Skeletal muscle cell (primary cell): ENCODE measurements at regions not wholly inside any gene's neighbourhood (a gene's known extent, or its start where the extent isn't known, plus 50 kb on each side); places are given as distances from the start of the nearest gene placed in this dataset.

ENCODE experiments used
- DNase-seq: peaks from one replicate; pipeline ENCODE4 v3.0.0-alpha.2; 2010; ENCODE audit warnings: low read depth
- H3K4me3 ChIP-seq: 2 replicates; pipeline ENCODE4 v1.5.1; 2011; ENCODE audit warnings: low read depth, mild to moderate bottlenecking, control low read depth, low read length, moderate library complexity

DNA sequence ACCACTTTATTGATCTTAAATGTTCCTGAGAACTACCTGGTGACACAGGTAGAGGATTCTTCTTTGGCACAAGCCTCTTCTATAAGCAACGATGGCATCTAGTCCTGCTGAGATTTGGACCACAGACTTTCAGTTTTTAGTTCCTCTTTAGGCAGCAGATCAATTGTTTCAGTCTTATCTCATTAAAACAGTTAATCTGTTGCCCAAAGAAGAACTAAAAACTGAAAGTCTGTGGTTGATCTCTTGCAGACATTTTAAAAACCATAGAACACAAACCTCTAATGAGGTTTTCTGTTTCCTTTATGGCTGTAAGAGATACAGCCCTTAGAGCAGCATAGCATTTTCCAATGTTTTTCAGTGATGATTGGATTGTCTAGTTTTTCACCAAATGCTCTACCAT is 480.9 kb downstream of the MTRR start:
- H3K4me3 ChIP-seq, result no peak overlapping the region
- no peak for DNase-seq

DNA sequence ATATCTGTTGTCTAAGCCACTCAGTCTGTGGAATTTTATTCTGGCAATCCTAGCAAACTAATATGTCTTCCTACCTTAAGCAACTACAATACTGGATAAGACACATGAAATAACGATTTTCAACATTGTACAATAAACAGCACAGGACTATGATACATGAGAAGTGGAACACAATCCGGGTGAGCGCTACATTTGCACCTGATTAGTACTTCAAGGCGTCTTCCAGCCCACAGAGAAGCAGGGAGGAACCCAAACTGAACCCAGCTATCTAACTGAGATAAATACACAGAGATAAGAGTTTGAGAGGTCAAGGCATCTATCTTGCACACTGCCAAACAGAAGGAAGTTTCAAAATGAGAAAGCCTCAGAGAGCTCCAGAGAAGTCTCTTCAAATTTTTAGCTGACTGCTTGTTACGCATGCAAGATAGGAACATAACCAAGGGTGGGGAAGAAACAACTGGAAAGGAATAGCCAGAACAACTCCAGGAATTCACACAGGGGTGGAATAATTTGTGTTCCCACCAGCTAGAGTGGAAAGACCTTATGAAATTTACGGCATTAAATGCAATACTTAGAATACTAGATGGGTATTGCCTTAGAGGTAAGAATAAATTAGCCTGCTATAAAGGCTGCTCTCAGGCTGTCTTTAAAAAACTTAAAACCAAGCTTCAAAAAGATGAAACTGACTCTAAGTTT is 481.8 kb downstream of the MTRR start:
- no peak for DNase-seq
- H3K4me3 ChIP-seq, result no peak overlapping the region

DNA sequence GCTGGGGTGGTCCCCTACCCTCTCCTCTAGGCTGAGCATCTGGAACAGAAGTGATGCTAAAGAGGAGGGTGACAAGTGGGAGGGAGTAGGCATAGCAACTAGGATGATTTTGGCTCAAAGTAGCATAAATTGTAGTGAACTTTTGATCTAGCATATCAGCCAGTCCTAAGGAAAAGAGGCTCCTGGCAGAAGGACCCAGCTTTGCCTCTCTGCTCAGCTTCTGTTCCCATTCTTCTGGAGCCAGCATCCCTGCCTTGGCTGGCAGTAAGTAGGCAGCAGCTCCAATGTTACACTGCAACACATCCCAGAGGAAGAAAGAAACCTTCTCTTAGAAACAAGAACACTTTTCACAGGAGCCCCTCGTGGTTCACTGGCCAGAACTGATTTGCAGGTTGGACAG is 487.0 kb downstream of the MTRR start:
- no peak for DNase-seq
- no peak overlapping the region for H3K4me3 ChIP-seq

DNA sequence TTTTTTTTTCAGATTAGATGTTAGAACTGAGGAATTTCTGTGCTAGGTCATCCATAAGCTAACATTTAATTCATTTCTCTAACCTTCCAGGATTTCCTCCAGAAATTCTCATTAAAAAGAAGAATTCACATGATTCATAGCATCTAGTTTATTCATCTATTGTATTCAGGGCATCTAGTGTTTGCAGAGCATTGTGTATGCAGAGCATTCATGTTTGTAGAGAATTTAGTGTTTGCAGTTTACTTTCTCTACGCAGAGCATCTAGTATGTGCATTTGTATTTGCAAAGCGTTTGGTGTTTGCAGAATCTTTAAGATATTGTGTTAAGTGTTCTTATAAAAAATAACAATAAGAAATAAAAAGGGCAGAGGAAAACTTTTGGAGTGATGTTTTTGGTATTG is 491.1 kb downstream of the MTRR start:
- no peak overlapping the region for H3K4me3 ChIP-seq
- DNase-seq, result no peak

DNA sequence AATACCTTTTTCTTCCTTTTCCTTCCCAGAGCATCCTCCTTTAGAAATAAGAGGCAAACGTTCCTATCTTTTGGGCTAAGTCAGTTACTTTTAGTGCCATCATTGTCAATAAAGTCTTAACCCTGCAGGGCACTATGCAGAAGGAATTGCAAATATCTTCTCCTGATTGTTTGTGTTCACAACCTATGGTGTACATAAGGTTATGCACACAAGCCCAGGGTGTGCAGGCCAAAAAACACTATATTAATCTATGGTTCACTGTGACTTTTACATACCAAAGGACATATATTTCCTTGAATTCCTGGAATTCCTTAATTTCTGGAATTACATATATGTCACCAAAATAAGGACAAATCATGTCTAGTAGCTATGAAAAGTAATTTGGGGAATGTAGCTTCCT is 493.5 kb downstream of the MTRR start:
- no peak overlapping the region for H3K4me3 ChIP-seq
- no peak for DNase-seq

DNA sequence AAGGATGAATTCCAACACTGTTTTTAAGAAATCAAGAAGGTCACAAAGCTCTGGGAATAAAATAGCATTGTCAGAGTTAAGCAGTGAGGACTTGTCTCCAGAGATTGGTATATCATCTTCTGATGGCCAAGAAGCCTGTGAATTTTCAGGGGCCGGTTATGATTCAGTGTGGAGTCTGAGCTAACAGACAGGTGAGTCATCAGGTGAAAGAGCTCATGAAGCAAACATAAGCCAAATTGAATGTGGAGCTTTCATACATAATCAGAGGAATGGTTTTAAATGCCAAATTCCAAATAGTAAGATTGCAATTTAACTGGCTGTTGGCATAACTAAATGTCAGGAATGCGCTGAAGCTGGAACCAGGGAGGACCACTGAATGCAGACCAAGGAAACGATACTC is 494.2 kb downstream of the MTRR start:
- DNase-seq, result no peak
- H3K4me3 ChIP-seq, result no peak overlapping the region

DNA sequence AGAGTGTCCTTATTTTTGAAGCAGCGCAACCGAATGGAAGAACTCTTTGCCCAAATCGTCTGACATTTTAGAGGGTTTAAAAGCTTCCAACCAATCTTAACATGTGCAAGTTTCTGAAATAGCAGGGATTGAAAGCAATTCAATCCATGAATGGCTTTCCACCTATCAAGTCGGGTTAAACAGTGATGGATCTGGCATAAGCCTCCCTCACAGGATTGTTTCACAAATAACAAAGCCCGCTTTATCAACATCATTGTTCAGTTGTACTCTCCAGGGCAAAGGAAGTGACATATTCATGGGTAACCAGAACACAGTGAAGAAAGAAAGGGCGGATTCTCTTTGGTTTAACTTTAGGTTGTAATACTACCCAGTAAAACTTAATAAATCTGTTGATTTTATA is 497.3 kb downstream of the MTRR start:
- no peak for DNase-seq
- H3K4me3 ChIP-seq, result no peak overlapping the region

DNA sequence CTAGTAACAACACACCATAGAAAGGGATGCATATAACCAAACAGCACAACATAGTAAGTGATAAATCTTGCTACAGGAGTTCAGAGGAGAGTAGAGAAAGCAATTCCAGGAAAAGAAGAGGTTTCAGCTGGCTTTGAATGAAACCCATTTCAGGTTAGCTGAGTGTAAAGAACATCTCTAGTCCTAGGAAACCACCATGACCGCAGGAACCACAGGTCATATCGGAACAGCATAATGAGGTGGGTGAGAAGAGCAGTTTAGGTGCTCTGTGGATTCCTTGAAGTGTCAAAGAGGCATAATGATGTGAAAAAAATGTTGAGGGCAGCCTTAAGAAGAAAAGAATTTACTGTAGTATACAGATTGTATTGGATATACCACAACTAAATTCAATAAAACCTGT is 507.5 kb downstream of the MTRR start:
- H3K4me3 ChIP-seq, result no peak overlapping the region
- DNase-seq, result no peak

DNA sequence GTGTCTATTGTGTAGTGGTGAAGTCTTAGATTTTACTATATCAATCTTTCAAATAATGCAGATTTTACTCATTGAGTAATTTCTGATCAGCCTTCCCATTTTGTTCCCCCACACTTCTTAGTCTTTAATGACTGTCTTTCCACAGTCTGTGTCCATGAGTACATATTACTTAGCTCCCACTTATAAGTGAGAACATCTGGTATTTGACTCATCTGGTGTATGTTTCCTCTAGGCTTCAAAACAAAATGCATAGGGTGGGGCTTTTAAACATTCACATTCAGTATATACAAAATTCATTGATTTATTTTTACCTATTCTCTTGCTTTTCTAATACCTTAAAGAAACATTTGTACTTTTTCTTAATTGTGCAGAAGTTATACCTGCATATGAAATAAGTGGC is 513.0 kb downstream of the MTRR start:
- DNase-seq, result no peak
- H3K4me3 ChIP-seq, result no peak overlapping the region

DNA sequence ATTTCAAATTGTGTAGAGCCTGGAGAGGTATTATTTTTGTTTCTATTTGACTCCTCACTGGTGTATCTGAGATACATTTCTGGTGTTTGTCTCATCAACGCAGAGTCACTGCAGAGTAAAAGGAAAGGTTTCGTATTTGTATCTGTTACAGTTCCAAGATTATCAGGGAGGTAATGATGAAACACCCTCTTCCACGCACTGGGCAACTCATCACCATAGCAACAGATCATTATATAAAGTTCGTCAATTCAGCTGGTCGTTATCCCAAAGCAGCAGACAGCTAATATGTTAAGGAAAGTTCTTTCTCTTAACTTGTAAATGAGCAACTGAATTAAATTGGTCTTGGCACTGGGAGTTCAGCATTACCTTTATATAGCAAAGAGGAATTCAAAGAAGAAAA is 513.5 kb downstream of the MTRR start:
- no peak overlapping the region for H3K4me3 ChIP-seq

DNA sequence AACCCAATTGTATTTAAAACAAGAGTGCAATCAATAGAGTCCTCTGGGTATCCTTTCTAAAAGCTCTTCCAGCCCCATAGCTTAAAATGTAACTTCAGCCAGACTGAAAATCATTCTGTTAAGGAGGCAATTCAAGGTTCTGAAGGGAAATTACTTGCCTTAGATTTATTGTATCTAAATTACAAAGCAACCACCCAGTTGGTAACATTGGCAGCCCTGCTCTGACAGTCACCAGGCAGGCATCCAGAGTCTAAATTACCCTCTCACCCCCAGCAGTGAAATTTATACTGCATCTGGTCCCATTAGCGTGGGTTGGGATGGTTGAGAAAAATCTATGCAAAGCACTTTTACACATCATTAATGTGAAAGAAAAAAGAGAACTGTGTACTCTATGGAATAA is 514.7 kb downstream of the MTRR start:
- DNase-seq, result no peak
- H3K4me3 ChIP-seq, result no peak overlapping the region

More for the DNA sequence above, 513.5 kb downstream of the MTRR start:
- DNase-seq, result no peak

DNA sequence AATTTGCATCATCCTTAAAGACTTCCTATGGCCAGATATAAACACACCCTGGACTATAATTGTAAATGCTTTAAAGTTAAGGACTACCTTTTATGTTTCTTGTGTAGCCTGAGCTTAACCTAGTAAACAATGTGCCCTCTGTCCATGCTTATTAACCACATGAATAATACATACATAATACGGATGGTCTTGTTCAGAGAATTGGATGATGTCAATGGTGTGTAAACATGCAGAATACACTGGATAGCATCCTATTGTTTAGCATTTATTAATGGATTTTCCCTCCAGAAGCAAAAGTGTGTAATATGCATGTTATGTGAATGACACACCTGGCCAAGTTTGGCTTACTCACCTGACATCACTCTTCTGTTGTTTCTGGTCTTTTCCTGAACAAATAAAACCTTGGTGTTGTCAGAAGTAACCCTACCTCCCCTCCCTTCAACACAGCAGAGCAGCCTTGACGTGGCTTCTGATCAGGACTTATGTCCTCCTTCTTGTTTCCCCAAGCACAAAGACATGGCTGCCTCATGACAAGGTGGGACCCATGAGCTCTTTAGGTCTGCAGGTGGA is 517.9 kb downstream of the MTRR start:
- DNase-seq, result no peak
- no peak overlapping the region for H3K4me3 ChIP-seq

DNA sequence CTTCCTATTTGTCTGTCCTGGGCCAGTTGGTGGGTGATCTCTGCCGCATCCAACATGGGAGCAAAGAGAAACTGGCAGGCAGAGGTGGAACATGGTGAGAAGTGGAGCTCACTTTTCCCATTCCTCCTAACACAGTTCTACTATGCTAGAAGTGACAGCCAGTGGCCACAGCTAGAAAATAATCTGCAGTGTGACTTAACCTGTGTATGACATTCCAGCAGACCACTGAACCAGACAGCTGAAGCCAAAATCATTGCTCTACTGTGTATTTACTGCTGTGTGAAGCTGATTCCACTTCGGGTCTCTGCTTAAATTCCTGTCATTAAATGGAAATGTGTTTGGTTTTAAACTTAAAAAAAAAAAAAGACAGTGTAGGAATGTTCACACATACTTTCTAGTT is 523.0 kb downstream of the MTRR start:
- no peak for DNase-seq
- H3K4me3 ChIP-seq, result no peak overlapping the region

DNA sequence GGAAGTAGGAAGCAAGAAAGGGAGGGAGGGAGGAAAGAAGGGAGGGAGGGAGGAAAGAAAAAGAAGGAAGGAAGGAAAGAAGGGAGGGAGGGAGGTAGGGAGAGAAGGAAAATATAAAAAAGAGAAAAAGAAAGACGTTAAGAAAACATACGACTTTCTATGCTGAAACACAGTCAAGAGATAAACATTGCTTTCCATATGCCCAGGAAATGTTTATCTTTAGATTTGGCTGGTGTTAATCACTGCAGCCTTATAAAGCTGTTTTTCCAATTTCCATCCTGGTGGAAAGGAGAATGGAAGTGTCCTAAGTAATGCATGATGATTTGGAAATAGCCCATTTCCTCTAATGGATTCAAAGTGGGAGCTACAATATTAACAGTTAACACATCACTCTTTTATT is 524.3 kb downstream of the MTRR start:
- no peak overlapping the region for H3K4me3 ChIP-seq
- DNase-seq, result no peak

DNA sequence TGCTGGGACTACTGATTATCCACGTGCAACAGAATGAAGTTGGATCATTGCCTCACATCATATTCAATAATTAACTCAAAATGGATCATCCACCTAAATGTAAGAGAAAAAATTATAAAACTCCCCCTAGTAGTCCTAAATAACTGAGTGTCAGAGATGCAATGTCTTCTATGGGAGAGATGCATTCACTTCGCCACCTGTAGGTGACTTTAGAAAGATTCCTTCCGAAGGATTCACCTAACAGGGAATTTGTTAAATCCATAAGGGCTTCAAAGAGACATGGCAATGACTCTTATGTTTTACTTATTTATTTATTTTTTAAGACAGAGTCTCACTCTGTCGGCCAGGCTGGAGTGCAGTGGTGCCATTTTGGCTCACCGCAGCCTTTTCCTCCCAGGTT is 526.0 kb downstream of the MTRR start:
- no peak for DNase-seq
- H3K4me3 ChIP-seq, result no peak overlapping the region

DNA sequence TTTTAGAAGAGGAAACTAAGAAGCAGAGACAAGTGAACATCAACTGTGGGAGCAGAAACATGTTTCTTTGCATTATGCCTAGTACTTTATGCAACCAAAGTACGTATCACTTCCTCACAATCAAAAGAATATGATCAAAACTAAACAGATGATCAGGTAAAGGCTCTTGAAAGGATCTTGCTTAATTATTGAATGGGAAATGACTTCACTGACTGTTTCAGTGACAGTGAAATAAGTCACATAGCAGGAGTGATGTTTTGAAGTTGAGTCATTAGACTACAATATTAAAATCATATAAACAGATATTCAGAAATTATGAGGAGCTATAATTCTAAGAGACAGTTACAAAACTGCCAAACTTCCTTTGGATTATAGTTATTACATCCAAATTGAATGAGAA is 527.3 kb downstream of the MTRR start:
- no peak for DNase-seq

DNA sequence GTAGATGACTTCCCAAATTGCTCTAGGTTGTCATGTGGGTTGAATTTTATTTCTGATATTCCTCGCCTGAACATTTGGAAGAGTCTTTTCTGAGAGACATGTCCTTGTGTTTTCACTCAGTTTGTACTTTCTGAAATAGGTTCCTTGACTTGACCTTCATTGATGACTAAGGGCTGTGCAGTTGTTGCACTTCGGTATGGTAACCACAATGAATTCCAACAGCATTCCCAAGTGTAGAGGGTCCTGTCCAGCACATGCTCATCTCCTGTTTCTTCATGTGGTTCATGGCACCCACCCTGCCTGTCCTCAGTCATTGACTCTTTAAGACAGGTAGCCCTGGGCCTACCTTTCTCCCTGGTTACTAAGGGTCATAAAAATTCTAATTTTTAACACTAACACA is 527.8 kb downstream of the MTRR start:
- DNase-seq, result peak; percentile 29
- H3K4me3 ChIP-seq, result no peak overlapping the region

More for the DNA sequence above, 527.3 kb downstream of the MTRR start:
- H3K4me3 ChIP-seq, result no peak overlapping the region

DNA sequence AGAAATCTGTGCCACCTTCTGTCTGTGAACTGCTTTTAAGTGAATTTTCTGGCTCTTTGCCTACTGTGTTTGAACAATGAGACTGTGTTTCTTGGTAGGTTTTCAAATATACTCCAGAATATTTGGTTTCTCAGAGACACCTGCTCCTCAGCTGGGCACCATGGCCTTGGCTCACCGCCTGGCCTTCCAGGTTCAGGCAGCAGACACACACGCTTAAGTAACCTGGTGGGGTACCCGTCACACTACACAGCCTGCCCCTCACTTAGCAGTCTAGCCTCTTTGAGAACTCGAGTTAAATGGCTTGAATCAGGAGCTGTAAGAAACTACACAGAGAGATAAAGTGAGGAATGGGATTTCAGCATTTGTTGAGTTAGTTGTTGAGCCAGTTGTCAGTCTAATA is 530.5 kb downstream of the MTRR start:
- no peak overlapping the region for H3K4me3 ChIP-seq
- DNase-seq, result no peak

DNA sequence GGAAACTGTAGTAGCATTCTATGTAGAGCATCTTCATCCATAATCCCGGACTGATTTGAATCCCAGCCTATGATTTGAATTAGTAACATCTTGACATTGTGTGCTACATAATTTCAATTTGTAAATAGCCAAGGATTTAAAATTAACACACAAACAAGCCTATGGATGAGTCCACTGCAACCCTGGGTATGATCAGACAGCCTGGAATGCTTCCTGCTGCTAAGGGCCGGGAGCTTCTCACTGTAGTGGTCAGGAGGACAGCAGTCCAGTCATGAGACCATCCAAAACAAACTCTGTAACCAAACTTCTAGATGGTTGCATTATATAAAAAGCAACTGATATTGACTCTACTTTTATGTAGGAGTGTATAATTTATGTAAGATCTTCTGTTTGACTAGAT is 539.3 kb downstream of the MTRR start:
- H3K4me3 ChIP-seq, result no peak overlapping the region
- DNase-seq, result no peak

DNA sequence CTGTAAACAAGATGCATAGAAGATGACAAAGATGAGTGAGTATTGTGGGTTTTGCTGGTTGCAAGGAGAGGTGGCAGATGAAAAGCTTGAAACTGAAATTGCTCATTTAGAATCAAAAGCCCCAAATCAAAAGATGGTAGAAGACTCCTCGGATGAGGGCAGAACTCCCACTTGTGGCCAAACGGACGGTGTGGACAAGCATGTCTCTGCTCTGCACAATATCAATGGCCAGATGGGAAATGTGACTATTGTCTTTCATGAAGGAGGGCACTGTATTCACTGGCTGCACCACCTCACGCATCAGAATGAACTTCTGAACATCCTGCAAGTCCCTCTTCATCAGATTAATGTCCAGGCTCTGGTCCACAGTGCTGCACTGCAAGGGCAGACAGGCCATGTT is 541.7 kb downstream of the MTRR start:
- no peak overlapping the region for H3K4me3 ChIP-seq

DNA sequence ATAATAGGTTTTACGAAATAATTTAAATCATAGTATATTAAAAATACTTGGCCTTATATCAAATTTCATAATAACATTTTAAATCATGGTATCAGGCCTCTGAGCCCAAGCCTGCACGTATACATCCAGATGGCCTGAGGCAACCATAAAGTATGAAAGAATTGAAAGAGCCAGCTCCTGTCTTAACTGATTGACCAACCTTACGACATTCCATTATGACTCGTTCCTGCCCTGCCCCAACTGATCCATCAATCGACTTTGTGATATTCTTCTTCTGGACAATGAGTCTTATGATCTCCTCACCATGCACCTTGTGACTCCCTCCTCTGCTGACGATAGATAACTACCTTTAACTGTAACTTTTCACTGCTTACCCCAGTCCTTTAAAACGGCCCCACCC is 545.0 kb downstream of the MTRR start:
- no peak overlapping the region for H3K4me3 ChIP-seq
- DNase-seq, result no peak

More for the DNA sequence above, 541.7 kb downstream of the MTRR start:
- no peak for DNase-seq
